ENCODE measurements at regions not wholly inside any gene's neighbourhood (a gene's known extent, or its start where the extent isn't known, plus 50 kb on each side); places are given as distances from the start of the nearest gene placed in this dataset.

GRCh38 chr4:151862766-151863165 lies 102.0 kb upstream of the GATB start:
- TF ChIP-seq CTCF (IDR thresholded peaks at IDR 0.05) (no peak), ZFX (IDR thresholded peaks at IDR 0.05; ENCODE audit: borderline replicate concordance) (no peak)
- H3K27ac ChIP-seq: no peak overlapping the region

- TF ChIP-seq ZFX (IDR thresholded peaks at IDR 0.05; ENCODE audit: borderline replicate concordance) (no peak), CTCF (IDR thresholded peaks at IDR 0.05) (no peak)
- no peak overlapping the region for H3K27ac ChIP-seq
Observed at GRCh38 chr4:151860561-151861093, 99.8 kb upstream of the GATB start.

- TF ChIP-seq ZFX (IDR thresholded peaks at IDR 0.05; ENCODE audit: borderline replicate concordance): no peak
- TF ChIP-seq CTCF (IDR thresholded peaks at IDR 0.05): no peak
- no peak overlapping the region for H3K27ac ChIP-seq
Observed at GRCh38 chr4:151859641-151860040, 98.8 kb upstream of the GATB start.

- TF ChIP-seq CTCF (IDR thresholded peaks at IDR 0.05) (no peak), ZFX (IDR thresholded peaks at IDR 0.05; ENCODE audit: borderline replicate concordance) (no peak)
- no peak overlapping the region for H3K27ac ChIP-seq
Observed at GRCh38 chr4:151858356-151858755, 97.5 kb upstream of the GATB start.

- TF ChIP-seq ZFX (IDR thresholded peaks at IDR 0.05; ENCODE audit: borderline replicate concordance) (no peak), CTCF (IDR thresholded peaks at IDR 0.05) (no peak)
- no peak overlapping the region for H3K27ac ChIP-seq
Observed at GRCh38 chr4:151857368-151857767, 96.6 kb upstream of the GATB start.

GRCh38 chr4:151855747-151856146 lies 94.9 kb upstream of the GATB start:
- H3K27ac ChIP-seq: no peak overlapping the region
- no peak for TF ChIP-seq ZFX (IDR thresholded peaks at IDR 0.05; ENCODE audit: borderline replicate concordance)
- TF ChIP-seq CTCF (IDR thresholded peaks at IDR 0.05): no peak

GRCh38 chr4:151854731-151855130 lies 93.9 kb upstream of the GATB start:
- TF ChIP-seq CTCF (IDR thresholded peaks at IDR 0.05) (no peak), ZFX (IDR thresholded peaks at IDR 0.05; ENCODE audit: borderline replicate concordance) (no peak)
- no peak overlapping the region for H3K27ac ChIP-seq

Measured in 22Rv1 (cell line).